NB4 (cell line): ENCODE measurements at regions not wholly inside any gene's neighbourhood (a gene's known extent, or its start where the extent isn't known, plus 50 kb on each side); places are given as distances from the start of the nearest gene placed in this dataset.

Experiments
- CTCF ChIP-seq: IDR thresholded peaks from one replicate; pipeline ENCODE4 v1.5.1; 2012; ENCODE audit warnings: low read depth, low read length
- POLR2A ChIP-seq: IDR thresholded peaks from 2 replicates; pipeline ENCODE4 v1.6.1; 2011; ENCODE audit warnings: mild to moderate bottlenecking; ENCODE audit not compliant: insufficient read length; ENCODE audit errors: extremely low read depth

- no peak for TF ChIP-seq CTCF
- TF ChIP-seq POLR2A, result no peak
Observed at GRCh38 chr20:43305749-43306148, 116.0 kb upstream of the PTPRT start.
